ENCODE measurements at regions not wholly inside any gene's neighbourhood (a gene's known extent, or its start where the extent isn't known, plus 50 kb on each side); places are given as distances from the start of the nearest gene placed in this dataset.

DNA sequence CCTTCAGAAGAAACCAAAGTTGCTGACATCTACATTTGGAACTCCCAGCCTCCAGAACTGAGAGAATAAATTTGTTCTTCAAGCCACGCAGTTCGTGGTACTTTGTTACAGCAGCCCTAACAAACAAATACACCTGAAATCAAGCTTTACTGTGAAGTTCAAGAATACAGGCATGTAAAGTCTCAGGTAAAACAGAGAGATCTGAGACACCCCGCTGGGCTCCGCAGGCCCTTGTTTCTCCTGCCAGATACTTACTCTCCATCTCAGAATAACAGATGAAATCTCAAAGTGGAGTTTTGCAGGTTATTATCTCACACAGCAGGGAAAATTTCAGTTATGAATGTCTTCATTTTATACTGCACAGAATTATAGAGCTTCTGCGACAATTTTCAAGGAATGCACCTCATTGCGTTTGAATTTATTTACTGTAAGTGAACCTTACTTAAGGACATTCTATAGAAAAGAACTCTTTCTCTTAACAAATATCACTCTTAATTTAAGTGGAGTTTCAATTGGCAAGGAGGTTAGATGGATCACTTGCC, 492.4 kb upstream of the LRATD1 start:
- H3K4me3 Mint-ChIP-seq = no peak overlapping the region
- intact Hi-C loops (cut with DNase I, micrococcal nuclease) = no loop called here
- no peaks in the 10 kb centered on the region for H3K36me3 Mint-ChIP-seq (ENCODE audit: low read depth)
- ChIA-PET POLR2A (no interaction called here), CTCF (interaction anchor here (0.7 kb wide), 1 partner anchor 189 kb away, joined by 3 read pairs; no protein-coding TSS in a partner anchor)
- H3K4me1 Mint-ChIP-seq = no peaks in the 10 kb centered on the region
- H3K27ac Mint-ChIP-seq = no peak overlapping the region
- peaks cover 6% of the 10 kb centered on the region for H3K9me3 Mint-ChIP-seq (ENCODE audit: low read depth)
- H3K27me3 Mint-ChIP-seq = no peaks in the 10 kb centered on the region
- no peak for ATAC-seq
- DNase-seq = no peak

DNA sequence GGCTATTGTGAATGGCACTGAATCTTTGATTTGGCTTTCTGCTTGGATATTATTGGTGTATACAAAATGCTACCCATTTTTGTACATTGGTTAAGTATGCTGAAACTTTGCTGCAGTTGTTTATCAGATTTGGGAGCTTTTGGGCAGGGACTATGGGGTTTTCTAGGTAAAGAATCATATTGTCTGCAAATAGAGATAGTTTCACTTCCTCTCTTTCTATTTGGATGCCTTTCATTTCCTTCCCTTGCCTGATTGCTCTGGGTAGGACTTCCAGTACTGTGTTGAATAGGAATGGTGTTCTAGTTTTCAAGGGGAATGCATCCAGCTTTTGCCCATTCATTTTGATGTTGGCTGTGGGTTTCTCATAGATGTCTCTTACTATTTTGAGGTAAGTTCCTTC, 489.1 kb upstream of the LRATD1 start:
- no peak overlapping the region for H3K27ac Mint-ChIP-seq
- ATAC-seq (no peak), DNase-seq (no peak)
- POLR2A ChIA-PET = no interaction called here
- no peak overlapping the region for H3K4me3 Mint-ChIP-seq
- H3K4me1 Mint-ChIP-seq = no peaks in the 10 kb centered on the region
- CTCF ChIA-PET = no interaction called here
- peaks cover 2% of the 10 kb centered on the region for H3K9me3 Mint-ChIP-seq (ENCODE audit: low read depth)
- H3K27me3 Mint-ChIP-seq = no peaks in the 10 kb centered on the region
- H3K36me3 Mint-ChIP-seq (ENCODE audit: low read depth) = no peaks in the 10 kb centered on the region
- intact Hi-C loops (cut with DNase I, micrococcal nuclease) = no loop called here

DNA sequence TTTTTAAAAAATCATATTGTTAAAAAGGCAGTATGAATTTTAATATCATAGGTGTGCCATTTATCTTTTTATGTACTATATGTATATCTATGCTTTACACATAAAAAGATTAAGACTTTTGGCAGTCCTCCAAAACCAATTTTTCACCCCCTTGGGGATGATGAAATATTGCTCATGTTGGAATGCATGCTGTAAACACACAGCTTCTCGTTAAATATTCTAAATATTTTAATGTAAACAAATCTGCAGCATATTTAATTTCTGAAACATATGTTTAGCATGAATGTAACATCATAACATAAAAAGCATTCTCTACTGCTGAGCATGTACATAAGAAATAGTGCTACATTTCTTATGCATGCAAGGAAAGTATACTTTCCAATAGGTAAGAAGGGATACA, 484.3 kb upstream of the LRATD1 start:
- Mint-ChIP-seq H3K36me3 (ENCODE audit: low read depth) (no peaks in the 10 kb centered on the region), H3K27me3 (no peaks in the 10 kb centered on the region), H3K9me3 (ENCODE audit: low read depth) (no peaks in the 10 kb centered on the region), H3K27ac (no peak overlapping the region), H3K4me1 (no peaks in the 10 kb centered on the region), H3K4me3 (no peak overlapping the region)
- CTCF ChIA-PET = no interaction called here
- POLR2A ChIA-PET = no interaction called here
- ATAC-seq (no peak), DNase-seq (no peak)
- intact Hi-C loops (cut with DNase I, micrococcal nuclease) = no loop called here

DNA sequence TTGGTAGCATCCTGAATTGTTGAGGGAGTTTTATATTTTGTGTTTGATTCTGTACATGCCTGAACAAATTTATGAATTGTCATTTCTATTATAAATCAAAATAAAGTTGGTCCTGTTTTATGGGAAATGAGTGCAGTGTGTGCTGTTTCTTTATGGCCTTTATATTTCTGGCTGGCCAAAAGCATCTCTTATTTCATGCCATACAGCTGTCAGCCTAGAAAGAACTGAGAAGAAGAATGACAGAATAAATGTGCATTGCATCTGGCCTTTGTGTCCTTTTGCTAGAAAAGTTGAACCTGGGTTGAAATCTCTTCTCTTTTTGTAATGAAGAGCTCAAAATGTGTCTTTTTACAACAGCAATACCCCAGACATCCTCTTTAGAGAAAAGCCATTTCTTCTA, 474.7 kb upstream of the LRATD1 start:
- Mint-ChIP-seq H3K4me3 (no peak overlapping the region), H3K27ac (no peak overlapping the region), H3K36me3 (ENCODE audit: low read depth) (no peaks in the 10 kb centered on the region), H3K4me1 (no peaks in the 10 kb centered on the region), H3K9me3 (ENCODE audit: low read depth) (peaks cover 5% of the 10 kb centered on the region), H3K27me3 (no peaks in the 10 kb centered on the region)
- CTCF ChIA-PET = no interaction called here
- DNase-seq (no peak), ATAC-seq (no peak)
- intact Hi-C loops (cut with DNase I, micrococcal nuclease) = no loop called here
- POLR2A ChIA-PET = no interaction called here

DNA sequence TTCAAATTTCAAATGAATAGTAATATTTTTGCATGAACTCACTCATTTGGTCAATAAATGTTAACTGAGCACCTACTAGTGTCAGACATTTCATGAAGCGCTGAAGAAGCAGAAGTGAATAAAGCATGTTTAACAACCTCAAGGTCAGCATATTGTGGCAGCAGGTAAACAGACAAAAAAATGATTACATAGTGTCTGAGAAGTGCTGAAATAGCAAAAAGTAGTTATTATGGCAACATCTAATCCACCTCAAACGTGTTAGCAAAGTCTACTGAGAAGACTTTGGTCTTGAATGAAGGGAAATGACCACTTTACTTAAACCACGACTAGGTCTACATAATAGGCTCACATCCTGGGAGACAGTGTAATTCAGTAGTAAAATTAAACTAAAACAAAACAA, 452.2 kb upstream of the LRATD1 start:
- Mint-ChIP-seq H3K27me3 (no peaks in the 10 kb centered on the region), H3K36me3 (ENCODE audit: low read depth) (no peaks in the 10 kb centered on the region), H3K4me3 (no peak overlapping the region), H3K27ac (no peak overlapping the region), H3K4me1 (no peaks in the 10 kb centered on the region), H3K9me3 (ENCODE audit: low read depth) (peaks cover 5% of the 10 kb centered on the region)
- ChIA-PET POLR2A (no interaction called here), CTCF (no interaction called here)
- ATAC-seq = no peak
- intact Hi-C loops (cut with DNase I, micrococcal nuclease) = no loop called here
- DNase-seq = no peak

DNA sequence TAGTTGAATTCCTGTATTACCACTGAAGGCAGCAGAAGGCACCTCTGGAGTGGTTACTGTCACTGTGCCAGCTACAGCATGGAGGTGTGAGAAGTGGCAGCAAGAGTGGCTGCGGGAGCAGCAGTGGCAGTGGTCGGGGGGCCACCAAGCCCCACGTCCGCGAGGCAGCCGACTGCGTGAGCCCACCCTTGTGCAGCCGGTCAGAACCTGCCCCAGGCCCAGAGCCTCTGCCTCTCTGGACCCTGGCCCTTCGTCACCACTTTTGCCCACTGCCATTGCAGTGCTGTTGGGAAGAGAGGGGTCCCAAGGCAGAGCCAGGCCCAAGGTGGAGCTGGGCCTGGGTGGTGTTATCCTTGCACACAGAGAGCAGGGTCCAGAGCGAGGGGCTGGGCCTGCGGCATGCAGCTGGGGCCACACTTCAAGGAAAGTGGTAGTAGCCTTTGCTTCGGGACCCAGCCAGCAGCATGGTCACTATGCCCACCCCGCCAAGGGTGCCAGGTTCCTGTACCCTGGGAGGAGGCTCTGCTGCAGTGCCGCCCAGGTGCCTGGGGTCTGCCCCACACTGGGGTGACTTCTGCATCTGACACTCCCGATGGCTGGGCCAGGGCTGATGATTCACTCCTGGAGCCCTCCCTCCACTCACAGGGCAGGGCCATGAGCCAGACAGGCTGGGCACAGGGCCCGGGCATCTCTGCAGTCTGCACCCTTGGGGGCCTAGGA, 450.1 kb upstream of the LRATD1 start:
- ChIA-PET POLR2A (no interaction called here), CTCF (no interaction called here)
- no peaks in the 10 kb centered on the region for H3K36me3 Mint-ChIP-seq (ENCODE audit: low read depth)
- ATAC-seq = no peak
- intact Hi-C loops (cut with DNase I, micrococcal nuclease) = no loop called here
- H3K4me3 Mint-ChIP-seq = no peak overlapping the region
- no peaks in the 10 kb centered on the region for H3K4me1 Mint-ChIP-seq
- H3K27me3 Mint-ChIP-seq = no peaks in the 10 kb centered on the region
- no peak overlapping the region for H3K27ac Mint-ChIP-seq
- H3K9me3 Mint-ChIP-seq (ENCODE audit: low read depth) = peaks cover 1% of the 10 kb centered on the region
- DNase-seq = no peak

GRCh38 chr2:14185906-14186305, 446.6 kb upstream of the LRATD1 start:
- H3K36me3 Mint-ChIP-seq (ENCODE audit: low read depth) = no peaks in the 10 kb centered on the region
- POLR2A ChIA-PET = no interaction called here
- H3K9me3 Mint-ChIP-seq (ENCODE audit: low read depth) = peaks cover 2% of the 10 kb centered on the region
- no peak overlapping the region for H3K4me3 Mint-ChIP-seq
- H3K4me1 Mint-ChIP-seq = no peaks in the 10 kb centered on the region
- H3K27me3 Mint-ChIP-seq = no peaks in the 10 kb centered on the region
- no peak overlapping the region for H3K27ac Mint-ChIP-seq
- ATAC-seq = no peak
- CTCF ChIA-PET = no interaction called here
- no peak for DNase-seq
- intact Hi-C loops (cut with DNase I, micrococcal nuclease) = no loop called here

DNA sequence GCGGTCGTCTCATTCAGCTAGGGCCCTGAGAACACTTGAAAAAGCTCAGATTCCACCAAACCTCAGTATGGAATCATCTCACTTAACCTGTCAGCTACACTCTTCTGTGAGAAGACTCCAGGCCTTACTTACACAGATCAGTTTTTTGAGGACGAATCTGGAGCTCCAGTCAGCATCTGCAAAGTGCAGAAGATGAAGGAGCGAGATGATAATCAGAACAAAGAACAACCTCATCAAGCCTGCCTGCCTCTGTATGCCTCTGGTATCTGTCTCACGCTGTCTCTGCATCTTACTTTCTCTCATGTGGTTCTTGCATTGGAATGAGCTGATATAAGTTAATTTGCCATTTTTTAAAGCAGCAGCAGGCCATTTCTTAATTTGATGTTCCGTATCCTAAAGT, 444.1 kb upstream of the LRATD1 start:
- no peaks in the 10 kb centered on the region for H3K27me3 Mint-ChIP-seq
- H3K4me3 Mint-ChIP-seq = no peak overlapping the region
- no peaks in the 10 kb centered on the region for H3K36me3 Mint-ChIP-seq (ENCODE audit: low read depth)
- POLR2A ChIA-PET = no interaction called here
- H3K27ac Mint-ChIP-seq = no peak overlapping the region
- intact Hi-C loops (cut with DNase I, micrococcal nuclease) = no loop called here
- H3K4me1 Mint-ChIP-seq = no peaks in the 10 kb centered on the region
- DNase-seq = no peak
- CTCF ChIA-PET = no interaction called here
- H3K9me3 Mint-ChIP-seq (ENCODE audit: low read depth) = peaks cover 2% of the 10 kb centered on the region
- no peak for ATAC-seq

- DNase-seq (no peak), ATAC-seq (no peak)
- Mint-ChIP-seq H3K27me3 (no peaks in the 10 kb centered on the region), H3K4me1 (no peaks in the 10 kb centered on the region), H3K9me3 (ENCODE audit: low read depth) (peaks cover 2% of the 10 kb centered on the region), H3K4me3 (no peak overlapping the region), H3K27ac (no peak overlapping the region), H3K36me3 (ENCODE audit: low read depth) (no peaks in the 10 kb centered on the region)
- CTCF ChIA-PET = no interaction called here
- POLR2A ChIA-PET = no interaction called here
- intact Hi-C loops (cut with DNase I, micrococcal nuclease) = no loop called here
Observed at GRCh38 chr2:14189929-14190328, 442.6 kb upstream of the LRATD1 start.

- DNase-seq (no peak), ATAC-seq (no peak)
- H3K9me3 Mint-ChIP-seq (ENCODE audit: low read depth) = peaks cover 3% of the 10 kb centered on the region
- intact Hi-C loops (cut with DNase I, micrococcal nuclease) = no loop called here
- no peak overlapping the region for H3K27ac Mint-ChIP-seq
- no peaks in the 10 kb centered on the region for H3K27me3 Mint-ChIP-seq
- no peak overlapping the region for H3K4me3 Mint-ChIP-seq
- H3K36me3 Mint-ChIP-seq (ENCODE audit: low read depth) = no peaks in the 10 kb centered on the region
- no peaks in the 10 kb centered on the region for H3K4me1 Mint-ChIP-seq
- POLR2A ChIA-PET = no interaction called here
- CTCF ChIA-PET = no interaction called here
Observed at GRCh38 chr2:14194233-14194632, 438.3 kb upstream of the LRATD1 start.

- H3K36me3 Mint-ChIP-seq (ENCODE audit: low read depth) = no peaks in the 10 kb centered on the region
- ChIA-PET CTCF (no interaction called here), POLR2A (no interaction called here)
- peaks cover 1% of the 10 kb centered on the region for H3K9me3 Mint-ChIP-seq (ENCODE audit: low read depth)
- intact Hi-C loops (cut with DNase I, micrococcal nuclease) = no loop called here
- H3K4me1 Mint-ChIP-seq = no peaks in the 10 kb centered on the region
- no peak overlapping the region for H3K4me3 Mint-ChIP-seq
- H3K27me3 Mint-ChIP-seq = no peaks in the 10 kb centered on the region
- no peak overlapping the region for H3K27ac Mint-ChIP-seq
- ATAC-seq (no peak), DNase-seq (no peak)
Observed at GRCh38 chr2:14197293-14197692, 435.2 kb upstream of the LRATD1 start.

GRCh38 chr2:14199040-14199439, 433.5 kb upstream of the LRATD1 start:
- no peak for ATAC-seq
- Mint-ChIP-seq H3K4me1 (no peaks in the 10 kb centered on the region), H3K9me3 (ENCODE audit: low read depth) (peaks cover 3% of the 10 kb centered on the region), H3K27ac (no peak overlapping the region), H3K27me3 (no peaks in the 10 kb centered on the region), H3K36me3 (ENCODE audit: low read depth) (no peaks in the 10 kb centered on the region), H3K4me3 (no peak overlapping the region)
- POLR2A ChIA-PET = no interaction called here
- no peak for DNase-seq
- CTCF ChIA-PET = interaction anchor here (0.7 kb wide), 1 partner anchor 761 kb away, joined by 3 read pairs; no protein-coding TSS in a partner anchor
- intact Hi-C loops (cut with DNase I, micrococcal nuclease) = no loop called here

DNA sequence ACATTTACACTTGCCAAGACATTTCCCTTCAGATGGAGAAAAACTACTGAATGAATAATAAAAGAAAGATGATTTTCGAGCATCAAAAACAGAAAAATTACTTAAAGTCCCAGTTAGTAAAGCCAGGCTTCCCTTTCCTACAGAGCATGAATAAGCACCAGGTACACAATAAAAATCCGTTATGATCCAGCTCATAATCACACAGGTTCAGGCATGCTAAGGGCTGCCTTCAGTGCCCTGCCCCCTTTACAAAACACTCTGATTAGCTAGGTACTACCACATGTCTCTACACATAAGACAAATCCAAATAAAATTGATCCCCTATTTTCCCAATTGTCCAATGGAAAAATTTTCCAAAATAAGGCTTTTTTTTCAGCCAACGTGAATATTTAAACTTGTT, 413.2 kb upstream of the LRATD1 start:
- DNase-seq (no peak), ATAC-seq (no peak)
- POLR2A ChIA-PET = no interaction called here
- Mint-ChIP-seq H3K9me3 (ENCODE audit: low read depth) (no peaks in the 10 kb centered on the region), H3K27ac (no peak overlapping the region), H3K36me3 (ENCODE audit: low read depth) (no peaks in the 10 kb centered on the region), H3K27me3 (no peaks in the 10 kb centered on the region), H3K4me3 (no peak overlapping the region), H3K4me1 (no peaks in the 10 kb centered on the region)
- intact Hi-C loops (cut with DNase I, micrococcal nuclease) = no loop called here
- CTCF ChIA-PET = no interaction called here
